ENCODE measurements at regions not wholly inside any gene's neighbourhood (a gene's known extent, or its start where the extent isn't known, plus 50 kb on each side); places are given as distances from the start of the nearest gene placed in this dataset.

- TF ChIP-seq CTCF (IDR thresholded peaks at IDR 0.05; ENCODE audit: insufficient read depth, low read length, poor library complexity, severe bottlenecking): no peak
- Histone ChIP-seq H3K36me3 (ENCODE audit: control insufficient read depth, insufficient read depth, low read length) (no peaks in the 10 kb centered on the region), H3K27me3 (replicated peaks; ENCODE audit: control insufficient read depth, insufficient read depth, low read length) (peaks cover 1% of the 10 kb centered on the region), H3K4me3 (replicated peaks; ENCODE audit: low read depth, low read length) (no peak overlapping the region)
- DNase-seq (ENCODE audit: extremely low read depth, insufficient read length): no peak
Observed at GRCh38 chr12:111204788-111205241, 164.1 kb downstream of the PHETA1 start.

GRCh38 chr12:111203969-111204368, 164.9 kb downstream of the PHETA1 start:
- H3K4me3 ChIP-seq (replicated peaks; ENCODE audit: low read depth, low read length): no peak overlapping the region
- TF ChIP-seq CTCF (IDR thresholded peaks at IDR 0.05; ENCODE audit: insufficient read depth, low read length, poor library complexity, severe bottlenecking): no peak
- no peaks in the 10 kb centered on the region for H3K36me3 ChIP-seq (ENCODE audit: control insufficient read depth, insufficient read depth, low read length)
- peaks cover 1% of the 10 kb centered on the region for H3K27me3 ChIP-seq (replicated peaks; ENCODE audit: control insufficient read depth, insufficient read depth, low read length)
- no peak for DNase-seq (ENCODE audit: extremely low read depth, insufficient read length)

- Histone ChIP-seq H3K27me3 (replicated peaks; ENCODE audit: control insufficient read depth, insufficient read depth, low read length) (peaks cover 1% of the 10 kb centered on the region), H3K36me3 (ENCODE audit: control insufficient read depth, insufficient read depth, low read length) (no peaks in the 10 kb centered on the region), H3K4me3 (replicated peaks; ENCODE audit: low read depth, low read length) (no peak overlapping the region)
- DNase-seq (ENCODE audit: extremely low read depth, insufficient read length): no peak
- TF ChIP-seq CTCF (IDR thresholded peaks at IDR 0.05; ENCODE audit: insufficient read depth, low read length, poor library complexity, severe bottlenecking): no peak
Observed at GRCh38 chr12:111203446-111203845, 165.4 kb downstream of the PHETA1 start.

- TF ChIP-seq CTCF (IDR thresholded peaks at IDR 0.05; ENCODE audit: insufficient read depth, low read length, poor library complexity, severe bottlenecking): no peak
- H3K27me3 ChIP-seq (replicated peaks; ENCODE audit: control insufficient read depth, insufficient read depth, low read length): peaks cover 1% of the 10 kb centered on the region
- H3K36me3 ChIP-seq (ENCODE audit: control insufficient read depth, insufficient read depth, low read length): no peaks in the 10 kb centered on the region
- no peak overlapping the region for H3K4me3 ChIP-seq (replicated peaks; ENCODE audit: low read depth, low read length)
- DNase-seq (ENCODE audit: extremely low read depth, insufficient read length): no peak
Observed at GRCh38 chr12:111202237-111202915, 166.5 kb downstream of the PHETA1 start.

GRCh38 chr12:111201495-111202236, 167.2 kb downstream of the PHETA1 start:
- no peak for TF ChIP-seq CTCF (IDR thresholded peaks at IDR 0.05; ENCODE audit: insufficient read depth, low read length, poor library complexity, severe bottlenecking)
- no peak for DNase-seq (ENCODE audit: extremely low read depth, insufficient read length)

More at GRCh38 chr12:111201495-111202236, 167.2 kb downstream of the PHETA1 start:
- Histone ChIP-seq H3K4me3 (replicated peaks; ENCODE audit: low read depth, low read length) (no peak overlapping the region), H3K36me3 (ENCODE audit: control insufficient read depth, insufficient read depth, low read length) (no peaks in the 10 kb centered on the region), H3K27me3 (replicated peaks; ENCODE audit: control insufficient read depth, insufficient read depth, low read length) (peaks cover 1% of the 10 kb centered on the region)

Measured in GM06990 (cell line).